ENCODE measurements at regions not wholly inside any gene's neighbourhood (a gene's known extent, or its start where the extent isn't known, plus 50 kb on each side); places are given as distances from the start of the nearest gene placed in this dataset.

GRCh38 chr12:39010406-39010805 is 105.0 kb upstream of the CPNE8 start:
- Histone ChIP-seq H3K36me3 (ENCODE audit: insufficient read depth, low read length) (no peaks in the 10 kb centered on the region), H3K9me2 (ENCODE audit: insufficient read depth, low read length) (no peaks in the 10 kb centered on the region), H3F3A (ENCODE audit: insufficient read depth, low read length, poor library complexity, severe bottlenecking) (no peaks in the 10 kb centered on the region), H3K4me2 (ENCODE audit: low read length) (no peak overlapping the region), H3K27ac (ENCODE audit: low read length) (no peak overlapping the region), H2AFZ (ENCODE audit: low read depth, low read length) (no peak overlapping the region), H3K4me3 (ENCODE audit: low read length) (no peak overlapping the region), H3K9me3 (ENCODE audit: low read length) (no peaks in the 10 kb centered on the region), H3K27me3 (ENCODE audit: insufficient read depth, low read depth, low read length) (no peaks in the 10 kb centered on the region), H3K9ac (ENCODE audit: low read length) (no peak overlapping the region), H4K20me1 (ENCODE audit: insufficient read depth) (no peaks in the 10 kb centered on the region), H3K79me2 (replicated peaks; ENCODE audit: insufficient read depth, low read length) (no peaks in the 10 kb centered on the region)
- TF ChIP-seq, protein P1, sequence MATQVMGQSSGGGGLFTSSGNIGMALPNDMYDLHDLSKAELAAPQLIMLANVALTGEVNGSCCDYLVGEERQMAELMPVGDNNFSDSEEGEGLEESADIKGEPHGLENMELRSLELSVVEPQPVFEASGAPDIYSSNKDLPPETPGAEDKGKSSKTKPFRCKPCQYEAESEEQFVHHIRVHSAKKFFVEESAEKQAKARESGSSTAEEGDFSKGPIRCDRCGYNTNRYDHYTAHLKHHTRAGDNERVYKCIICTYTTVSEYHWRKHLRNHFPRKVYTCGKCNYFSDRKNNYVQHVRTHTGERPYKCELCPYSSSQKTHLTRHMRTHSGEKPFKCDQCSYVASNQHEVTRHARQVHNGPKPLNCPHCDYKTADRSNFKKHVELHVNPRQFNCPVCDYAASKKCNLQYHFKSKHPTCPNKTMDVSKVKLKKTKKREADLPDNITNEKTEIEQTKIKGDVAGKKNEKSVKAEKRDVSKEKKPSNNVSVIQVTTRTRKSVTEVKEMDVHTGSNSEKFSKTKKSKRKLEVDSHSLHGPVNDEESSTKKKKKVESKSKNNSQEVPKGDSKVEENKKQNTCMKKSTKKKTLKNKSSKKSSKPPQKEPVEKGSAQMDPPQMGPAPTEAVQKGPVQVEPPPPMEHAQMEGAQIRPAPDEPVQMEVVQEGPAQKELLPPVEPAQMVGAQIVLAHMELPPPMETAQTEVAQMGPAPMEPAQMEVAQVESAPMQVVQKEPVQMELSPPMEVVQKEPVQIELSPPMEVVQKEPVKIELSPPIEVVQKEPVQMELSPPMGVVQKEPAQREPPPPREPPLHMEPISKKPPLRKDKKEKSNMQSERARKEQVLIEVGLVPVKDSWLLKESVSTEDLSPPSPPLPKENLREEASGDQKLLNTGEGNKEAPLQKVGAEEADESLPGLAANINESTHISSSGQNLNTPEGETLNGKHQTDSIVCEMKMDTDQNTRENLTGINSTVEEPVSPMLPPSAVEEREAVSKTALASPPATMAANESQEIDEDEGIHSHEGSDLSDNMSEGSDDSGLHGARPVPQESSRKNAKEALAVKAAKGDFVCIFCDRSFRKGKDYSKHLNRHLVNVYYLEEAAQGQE (IDR thresholded peaks at IDR 0.05; ENCODE audit: borderline replicate concordance) = no peak
- TF ChIP-seq CTCF (IDR thresholded peaks at IDR 0.05; ENCODE audit: poor library complexity, severe bottlenecking) (no peak), POLR2AphosphoS5 (IDR thresholded peaks at IDR 0.05) (no peak), EZH2 (IDR thresholded peaks at IDR 0.05; ENCODE audit: borderline replicate concordance, insufficient read depth, low read length, poor library complexity, severe bottlenecking) (no peak), MXI1 (conservative IDR thresholded peaks at IDR 0.05; ENCODE audit: poor library complexity, severe bottlenecking) (no peak), EP300 (conservative IDR thresholded peaks at IDR 0.05; ENCODE audit: poor library complexity, severe bottlenecking) (no peak), TAF1 (IDR thresholded peaks at IDR 0.05; ENCODE audit: low read depth) (no peak), RAD21 (conservative IDR thresholded peaks at IDR 0.05) (no peak), SMC3 (conservative IDR thresholded peaks at IDR 0.05; ENCODE audit: poor library complexity) (no peak)

- H3F3A ChIP-seq (ENCODE audit: insufficient read depth, low read length, poor library complexity, severe bottlenecking) = no peaks in the 10 kb centered on the region
- no peaks in the 10 kb centered on the region for H3K9me2 ChIP-seq (ENCODE audit: insufficient read depth, low read length)
- H3K79me2 ChIP-seq (replicated peaks; ENCODE audit: insufficient read depth, low read length) = no peaks in the 10 kb centered on the region
- H4K20me1 ChIP-seq (ENCODE audit: insufficient read depth) = no peaks in the 10 kb centered on the region
- no peak overlapping the region for H3K4me2 ChIP-seq (ENCODE audit: low read length)
- H3K27ac ChIP-seq (ENCODE audit: low read length) = no peak overlapping the region
- no peak overlapping the region for H3K9ac ChIP-seq (ENCODE audit: low read length)
- TF ChIP-seq EZH2 (IDR thresholded peaks at IDR 0.05; ENCODE audit: borderline replicate concordance, insufficient read depth, low read length, poor library complexity, severe bottlenecking) = no peak
- no peak for TF ChIP-seq EP300 (conservative IDR thresholded peaks at IDR 0.05; ENCODE audit: poor library complexity, severe bottlenecking)
- no peak for TF ChIP-seq POLR2AphosphoS5 (IDR thresholded peaks at IDR 0.05)
- no peak for TF ChIP-seq CTCF (IDR thresholded peaks at IDR 0.05; ENCODE audit: poor library complexity, severe bottlenecking)
- no peak for TF ChIP-seq MXI1 (conservative IDR thresholded peaks at IDR 0.05; ENCODE audit: poor library complexity, severe bottlenecking)
- no peak for TF ChIP-seq RAD21 (conservative IDR thresholded peaks at IDR 0.05)
- no peaks in the 10 kb centered on the region for H3K27me3 ChIP-seq (ENCODE audit: insufficient read depth, low read depth, low read length)
- no peaks in the 10 kb centered on the region for H3K36me3 ChIP-seq (ENCODE audit: insufficient read depth, low read length)
- H2AFZ ChIP-seq (ENCODE audit: low read depth, low read length) = no peak overlapping the region
- H3K9me3 ChIP-seq (ENCODE audit: low read length) = no peaks in the 10 kb centered on the region
- H3K4me3 ChIP-seq (ENCODE audit: low read length) = no peak overlapping the region
Measured at GRCh38 chr12:39007619-39008018, 102.2 kb upstream of the CPNE8 start.
